ENCODE measurements at regions not wholly inside any gene's neighbourhood (a gene's known extent, or its start where the extent isn't known, plus 50 kb on each side); places are given as distances from the start of the nearest gene placed in this dataset.

- 81 to 88% (median 87%) methylated on average over 6 of the region's 6 CpGs for WGBS, 4 donors
- H3K4me3 ChIP-seq: no peak overlapping the region
- H3K27me3 ChIP-seq: no peaks in the 10 kb centered on the region
- intact Hi-C loops (cut with DNase I): no loop called here
- no peaks in the 10 kb centered on the region for H3K36me3 ChIP-seq (replicated peaks in 1 of 2)
- H3K4me1 ChIP-seq (replicated peaks in 1 of 2): no peaks in the 10 kb centered on the region
- H3K9me3 ChIP-seq (replicated peaks in 1 of 3): no peaks in the 10 kb centered on the region
- no peak for TF ChIP-seq POLR2A (IDR thresholded peaks at IDR 0.05)
- TF ChIP-seq, protein P1, sequence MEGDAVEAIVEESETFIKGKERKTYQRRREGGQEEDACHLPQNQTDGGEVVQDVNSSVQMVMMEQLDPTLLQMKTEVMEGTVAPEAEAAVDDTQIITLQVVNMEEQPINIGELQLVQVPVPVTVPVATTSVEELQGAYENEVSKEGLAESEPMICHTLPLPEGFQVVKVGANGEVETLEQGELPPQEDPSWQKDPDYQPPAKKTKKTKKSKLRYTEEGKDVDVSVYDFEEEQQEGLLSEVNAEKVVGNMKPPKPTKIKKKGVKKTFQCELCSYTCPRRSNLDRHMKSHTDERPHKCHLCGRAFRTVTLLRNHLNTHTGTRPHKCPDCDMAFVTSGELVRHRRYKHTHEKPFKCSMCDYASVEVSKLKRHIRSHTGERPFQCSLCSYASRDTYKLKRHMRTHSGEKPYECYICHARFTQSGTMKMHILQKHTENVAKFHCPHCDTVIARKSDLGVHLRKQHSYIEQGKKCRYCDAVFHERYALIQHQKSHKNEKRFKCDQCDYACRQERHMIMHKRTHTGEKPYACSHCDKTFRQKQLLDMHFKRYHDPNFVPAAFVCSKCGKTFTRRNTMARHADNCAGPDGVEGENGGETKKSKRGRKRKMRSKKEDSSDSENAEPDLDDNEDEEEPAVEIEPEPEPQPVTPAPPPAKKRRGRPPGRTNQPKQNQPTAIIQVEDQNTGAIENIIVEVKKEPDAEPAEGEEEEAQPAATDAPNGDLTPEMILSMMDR (IDR thresholded peaks at IDR 0.05): no peak
- no peak overlapping the region for H3K27ac ChIP-seq
- DNase-seq: no peak
These were observed 269.6 kb upstream of the ZMIZ1 start for GRCh38 chr10:78798976-78799730.

DNA sequence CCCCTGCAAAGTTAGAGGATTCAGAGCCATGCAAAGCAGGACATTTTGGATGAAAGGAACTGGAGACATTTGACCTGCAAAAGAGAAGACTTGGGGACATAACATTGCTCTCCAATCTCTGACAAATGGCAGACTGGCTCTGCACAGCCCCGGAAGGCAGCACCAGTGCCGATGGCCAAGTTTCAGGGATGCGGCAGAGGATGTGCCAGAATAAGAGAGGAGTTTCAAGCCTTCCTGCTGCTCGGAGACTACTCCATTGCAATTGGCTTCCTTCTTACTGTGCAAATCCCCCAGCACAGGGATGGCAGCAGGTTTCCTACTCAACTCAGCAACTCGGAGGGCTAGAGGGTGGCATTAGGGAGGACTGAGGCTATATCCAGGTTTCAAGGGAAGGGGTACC lies 268.8 kb upstream of the ZMIZ1 start:
- intact Hi-C loops (cut with DNase I): no loop called here
- Histone ChIP-seq H3K4me1 (replicated peaks in 1 of 2) (peaks cover 0 to 4% of the 10 kb centered on the region in 2 donors), H3K36me3 (replicated peaks in 1 of 2) (no peaks in the 10 kb centered on the region), H3K27me3 (no peaks in the 10 kb centered on the region), H3K27ac (no peak overlapping the region), H3K9me3 (replicated peaks in 1 of 3) (no peaks in the 10 kb centered on the region), H3K4me3 (no peak overlapping the region)
- DNase-seq: no peak
- 89 to 98% (median 90%) methylated on average over 4 to 5 of the region's 5 CpGs for WGBS, 4 donors
- no peak for TF ChIP-seq POLR2A (IDR thresholded peaks at IDR 0.05)
- TF ChIP-seq, protein P1 (IDR thresholded peaks at IDR 0.05): no peak

DNA sequence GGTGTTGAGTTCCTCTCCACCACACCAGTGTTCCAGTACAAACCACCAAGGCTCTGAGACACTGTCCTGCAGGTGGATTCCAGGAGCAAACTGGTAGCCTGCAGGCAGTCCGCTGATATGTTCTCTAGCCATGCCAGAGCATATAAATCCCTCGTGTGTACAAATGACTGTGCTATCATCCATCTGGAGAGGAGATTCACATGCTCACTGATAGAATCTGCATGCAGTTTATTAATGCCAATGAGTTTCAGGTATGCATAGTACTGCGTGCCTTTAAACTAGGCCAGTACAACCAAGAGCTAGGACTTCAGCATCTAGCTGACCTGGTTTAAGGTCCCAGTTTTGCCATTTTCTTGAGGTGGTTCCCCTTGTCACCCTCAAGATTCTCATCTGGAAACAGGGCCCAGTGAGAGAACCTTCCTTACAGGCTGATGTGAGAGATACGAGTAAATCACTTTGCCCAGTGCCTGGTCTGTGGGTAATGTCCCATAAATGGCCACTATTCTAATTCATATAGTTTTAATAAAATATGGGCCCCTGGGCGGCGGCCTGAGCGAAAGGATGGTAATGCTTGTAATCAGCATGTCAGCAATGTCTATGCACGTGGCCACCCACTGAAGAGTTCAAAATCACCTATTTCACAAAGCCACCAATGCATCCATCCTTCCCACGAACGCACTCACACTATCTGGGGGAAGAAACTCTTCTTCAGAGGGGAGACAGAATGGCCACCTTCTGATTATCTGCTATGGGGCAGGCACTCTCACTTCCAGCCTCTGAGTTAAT lies 268.0 kb upstream of the ZMIZ1 start:
- TF ChIP-seq, protein P1 (IDR thresholded peaks at IDR 0.05): no peak
- TF ChIP-seq POLR2A (IDR thresholded peaks at IDR 0.05): no peak
- H3K27ac ChIP-seq: no peak overlapping the region
- intact Hi-C loops (cut with DNase I): no loop called here
- no peak for DNase-seq
- no peaks in the 10 kb centered on the region for H3K36me3 ChIP-seq (replicated peaks in 1 of 2)
- H3K4me3 ChIP-seq: no peak overlapping the region
- H3K27me3 ChIP-seq: no peaks in the 10 kb centered on the region
- H3K4me1 ChIP-seq (replicated peaks in 1 of 2): peaks cover 0 to 5% of the 10 kb centered on the region in 2 donors
- 88 to 93% (median 90%) methylated on average over 8 to 10 of the region's 10 CpGs for WGBS, 4 donors
- no peaks in the 10 kb centered on the region for H3K9me3 ChIP-seq (replicated peaks in 1 of 3)

DNA sequence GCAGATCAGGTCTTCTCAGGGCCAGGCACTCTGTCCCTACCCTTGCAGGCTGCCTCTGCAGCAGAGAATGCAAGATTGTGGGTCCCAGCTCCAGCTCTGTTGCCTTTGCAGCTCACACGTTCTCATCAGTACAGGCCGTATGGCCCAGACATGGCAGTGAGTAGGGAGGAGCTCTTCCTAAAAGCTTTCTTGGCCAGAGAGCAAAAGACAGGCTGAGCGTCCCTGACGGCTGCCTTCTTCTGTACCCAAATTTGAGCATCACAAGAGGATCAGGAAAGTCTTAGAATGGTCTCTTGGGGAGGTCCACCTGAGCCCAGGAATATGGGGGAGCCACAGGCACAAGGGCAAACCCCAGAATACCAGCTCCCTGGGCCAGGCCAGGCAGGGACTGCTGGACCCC lies 266.3 kb upstream of the ZMIZ1 start:
- Histone ChIP-seq H3K4me3 (no peak overlapping the region), H3K9me3 (replicated peaks in 1 of 3) (no peaks in the 10 kb centered on the region), H3K36me3 (replicated peaks in 1 of 2) (no peaks in the 10 kb centered on the region), H3K27ac (no peak overlapping the region), H3K27me3 (no peaks in the 10 kb centered on the region), H3K4me1 (replicated peaks in 1 of 2) (peaks cover 0 to 5% of the 10 kb centered on the region in 2 donors)
- TF ChIP-seq, protein P1 (IDR thresholded peaks at IDR 0.05): no peak
- TF ChIP-seq POLR2A (IDR thresholded peaks at IDR 0.05): no peak
- intact Hi-C loops (cut with DNase I): no loop called here
- WGBS, 4 donors: 52 to 76% (median 70%) methylated on average over 2 to 4 of the region's 4 CpGs
- DNase-seq: no peak
